Mucosa of rectum (tissue), 2 donors: ENCODE measurements at regions not wholly inside any gene's neighbourhood (a gene's known extent, or its start where the extent isn't known, plus 50 kb on each side); places are given as distances from the start of the nearest gene placed in this dataset.

Source experiments
- H3K27ac ChIP-seq, 2 donors: one replicate each; pipeline ENCODE4 v1.7.0; 2013; ENCODE audit warnings: inconsistent platforms in 2 of 2, low read depth in 2 of 2, low read length in 2 of 2
- H3K27me3 ChIP-seq, 2 donors: one replicate each; pipeline ENCODE4 v1.7.0; 2013; ENCODE audit warnings: low read length in 2 of 2; ENCODE audit not compliant: control insufficient read depth in 2 of 2, insufficient read depth in 2 of 2
- H3K36me3 ChIP-seq, 2 donors: one replicate each; pipeline ENCODE4 v1.7.0; 2013; ENCODE audit warnings: low read length in 2 of 2; ENCODE audit not compliant: control insufficient read depth in 2 of 2, insufficient read depth in 2 of 2
- H3K4me1 ChIP-seq, 2 donors: one replicate each; pipeline ENCODE4 v1.7.0; 2013; ENCODE audit warnings: low read length in 2 of 2, mild to moderate bottlenecking in 1 of 2; ENCODE audit not compliant: control insufficient read depth in 2 of 2, insufficient read depth in 2 of 2
- H3K4me3 ChIP-seq, 2 donors: one replicate each; pipeline ENCODE4 v1.7.0; 2013; ENCODE audit warnings: low read length in 2 of 2
- H3K9ac ChIP-seq, 2 donors: one replicate each; pipeline ENCODE4 v1.7.0; 2013; ENCODE audit warnings: low read length in 2 of 2, low read depth in 1 of 2, mild to moderate bottlenecking in 1 of 2
- H3K9me3 ChIP-seq, 2 donors: one replicate each; pipeline ENCODE4 v1.7.0; 2013; ENCODE audit warnings: low read length in 2 of 2; ENCODE audit not compliant: control insufficient read depth in 2 of 2
- donor health status: healthy.
- donor health status: Normal muscosa, but diverticular disease.

DNA sequence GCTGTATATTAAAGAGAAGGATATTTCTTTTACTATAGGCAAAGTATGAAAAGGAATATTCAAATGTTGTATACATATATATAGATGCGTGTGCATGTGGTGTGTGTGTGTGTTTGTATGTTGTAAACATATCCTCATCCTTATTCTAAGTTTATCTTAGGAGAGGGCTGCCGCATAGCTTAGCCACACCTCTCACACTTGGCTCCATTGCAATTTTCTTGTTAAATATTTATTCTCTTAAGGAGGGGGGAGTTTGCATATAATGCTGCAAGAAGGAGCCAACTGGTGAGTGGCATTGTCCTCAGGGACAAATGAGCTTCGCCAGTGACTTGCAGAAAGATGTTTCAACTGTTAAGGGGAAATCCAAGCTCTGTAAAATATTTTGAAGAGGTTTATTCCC lies 360.1 kb upstream of the RND3 start:
- Histone ChIP-seq H3K4me1 (no peaks in the 10 kb centered on the region), H3K9me3 (no peaks in the 10 kb centered on the region), H3K27ac (no peak overlapping the region), H3K27me3 (no peaks in the 10 kb centered on the region), H3K9ac (no peak overlapping the region), H3K36me3 (no peaks in the 10 kb centered on the region), H3K4me3 (no peak overlapping the region)

DNA sequence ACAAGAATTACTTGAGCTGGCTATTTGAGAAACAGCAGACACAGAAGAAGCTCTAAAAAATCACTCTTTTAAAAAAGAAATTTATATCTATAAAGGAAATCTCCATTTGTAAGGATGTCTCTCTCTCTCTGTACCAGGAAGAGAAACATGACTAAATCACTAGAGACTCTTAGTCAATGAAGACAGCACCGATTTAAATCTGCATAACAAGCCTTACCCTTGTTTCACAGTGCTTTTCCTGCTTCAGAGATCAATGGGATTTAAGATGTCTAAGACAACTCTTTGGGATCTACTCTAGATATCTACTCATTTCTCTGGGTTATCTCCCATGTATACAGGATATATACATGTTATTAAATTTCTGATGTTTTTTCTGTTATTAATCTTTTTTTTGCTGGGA lies 359.2 kb upstream of the RND3 start:
- H3K4me3 ChIP-seq = no peak overlapping the region

DNA sequence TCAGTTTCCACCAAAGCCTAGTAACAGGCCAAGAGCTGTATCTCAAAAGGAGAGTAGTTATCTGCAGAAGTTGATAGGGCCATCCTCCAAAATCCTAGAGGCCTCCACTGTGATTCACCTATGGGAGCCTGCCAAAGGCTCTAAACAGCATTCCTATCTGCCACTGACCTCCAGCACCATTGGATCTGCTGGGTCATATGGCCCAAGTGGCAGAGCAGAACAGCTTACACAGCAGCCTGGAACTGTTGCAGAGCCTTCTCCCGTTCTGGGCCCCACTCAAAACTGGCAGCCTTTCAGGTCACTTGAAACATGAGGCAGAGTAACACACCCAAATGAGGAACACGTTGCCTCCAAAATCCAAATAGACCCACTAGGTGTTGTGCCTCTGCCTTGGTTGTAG lies 345.2 kb upstream of the RND3 start:
- no peaks in the 10 kb centered on the region for H3K9me3 ChIP-seq
- H3K36me3 ChIP-seq = no peaks in the 10 kb centered on the region
- no peaks in the 10 kb centered on the region for H3K27me3 ChIP-seq
- no peak overlapping the region for H3K9ac ChIP-seq
- H3K4me3 ChIP-seq = no peak overlapping the region
- no peaks in the 10 kb centered on the region for H3K4me1 ChIP-seq
- no peak overlapping the region for H3K27ac ChIP-seq

More for the DNA sequence above, 359.2 kb upstream of the RND3 start:
- H3K4me1 ChIP-seq = no peaks in the 10 kb centered on the region
- H3K27me3 ChIP-seq = no peaks in the 10 kb centered on the region
- H3K36me3 ChIP-seq = no peaks in the 10 kb centered on the region
- no peaks in the 10 kb centered on the region for H3K9me3 ChIP-seq
- H3K9ac ChIP-seq = no peak overlapping the region
- H3K27ac ChIP-seq = no peak overlapping the region

DNA sequence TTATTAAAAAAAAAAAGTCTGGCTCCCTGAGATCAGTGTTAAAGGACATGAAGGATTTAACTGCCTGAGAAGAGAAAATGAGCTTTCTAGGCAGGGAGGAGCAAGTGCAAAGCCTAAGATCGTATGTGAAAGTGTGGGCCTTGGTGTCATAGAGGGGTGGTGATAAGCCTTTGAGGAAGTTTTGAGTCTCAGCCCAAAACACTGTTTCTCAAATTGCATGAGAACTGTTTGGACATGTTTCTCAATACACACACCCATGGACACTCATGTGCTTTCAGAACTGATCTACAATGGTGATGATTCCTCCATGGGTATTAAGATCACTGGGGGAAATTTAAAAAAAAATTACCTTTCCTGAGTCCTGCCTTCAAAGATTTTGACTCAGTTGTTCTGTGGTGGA lies 336.7 kb upstream of the RND3 start:
- Histone ChIP-seq H3K27ac (no peak overlapping the region), H3K36me3 (no peaks in the 10 kb centered on the region), H3K4me3 (no peak overlapping the region), H3K4me1 (no peaks in the 10 kb centered on the region), H3K9ac (no peak overlapping the region), H3K9me3 (no peaks in the 10 kb centered on the region), H3K27me3 (no peaks in the 10 kb centered on the region)

DNA sequence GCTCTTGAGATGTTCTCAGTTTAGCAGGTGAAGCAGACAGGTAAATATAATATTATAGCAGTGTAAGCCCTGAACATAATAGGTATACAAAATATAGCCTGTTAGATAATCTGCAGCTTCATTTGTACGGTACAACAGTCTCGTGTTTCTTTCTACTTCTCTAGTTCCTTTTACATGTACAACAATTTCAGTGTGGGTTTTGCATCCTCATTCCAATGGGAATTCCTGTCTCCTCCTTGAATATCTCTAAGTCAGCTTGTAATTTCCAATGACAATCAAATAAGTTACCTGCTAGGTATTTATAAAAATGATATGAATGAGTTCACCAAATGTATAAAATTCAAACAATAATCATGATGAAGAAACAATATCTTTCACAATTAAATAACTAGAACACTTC lies 330.0 kb upstream of the RND3 start:
- Histone ChIP-seq H3K9me3 (no peaks in the 10 kb centered on the region), H3K27ac (no peak overlapping the region), H3K9ac (no peak overlapping the region), H3K27me3 (no peaks in the 10 kb centered on the region), H3K4me3 (no peak overlapping the region), H3K36me3 (no peaks in the 10 kb centered on the region), H3K4me1 (no peaks in the 10 kb centered on the region)

DNA sequence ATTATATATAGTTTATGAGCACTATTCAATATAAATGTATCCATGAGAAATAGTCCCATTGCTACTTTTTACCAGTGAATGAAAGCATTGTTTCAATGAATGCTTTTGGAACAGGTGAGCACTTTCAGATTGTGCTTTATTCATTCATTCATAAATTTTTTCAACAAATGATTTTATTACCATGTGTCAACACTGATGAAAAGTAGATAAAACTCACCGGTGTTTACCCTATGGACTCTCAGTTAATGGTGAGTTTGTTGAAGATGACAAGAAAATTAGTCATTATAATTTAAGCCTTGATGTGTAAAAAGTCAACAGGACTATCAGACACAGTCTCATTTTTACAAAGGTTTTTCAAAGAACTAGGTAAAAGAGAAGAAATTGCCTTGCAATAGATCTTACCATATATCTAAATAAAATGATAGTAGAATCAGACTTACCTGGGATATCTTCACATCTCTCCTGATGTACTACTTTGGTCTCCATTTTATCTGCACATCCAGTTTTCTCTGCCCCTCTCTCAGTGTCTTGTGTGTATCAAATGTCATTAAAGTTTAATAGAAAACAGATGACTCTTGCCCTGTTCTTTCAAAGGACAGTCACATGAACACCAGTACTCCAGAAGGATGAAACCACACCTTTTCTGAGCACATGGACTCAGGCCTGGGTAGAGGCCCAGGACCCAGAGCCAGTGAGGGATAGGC lies 325.3 kb upstream of the RND3 start:
- no peaks in the 10 kb centered on the region for H3K36me3 ChIP-seq
- no peaks in the 10 kb centered on the region for H3K4me1 ChIP-seq
- no peak overlapping the region for H3K27ac ChIP-seq
- H3K9me3 ChIP-seq = no peaks in the 10 kb centered on the region
- H3K27me3 ChIP-seq = no peaks in the 10 kb centered on the region
- no peak overlapping the region for H3K4me3 ChIP-seq
- H3K9ac ChIP-seq = no peak overlapping the region

DNA sequence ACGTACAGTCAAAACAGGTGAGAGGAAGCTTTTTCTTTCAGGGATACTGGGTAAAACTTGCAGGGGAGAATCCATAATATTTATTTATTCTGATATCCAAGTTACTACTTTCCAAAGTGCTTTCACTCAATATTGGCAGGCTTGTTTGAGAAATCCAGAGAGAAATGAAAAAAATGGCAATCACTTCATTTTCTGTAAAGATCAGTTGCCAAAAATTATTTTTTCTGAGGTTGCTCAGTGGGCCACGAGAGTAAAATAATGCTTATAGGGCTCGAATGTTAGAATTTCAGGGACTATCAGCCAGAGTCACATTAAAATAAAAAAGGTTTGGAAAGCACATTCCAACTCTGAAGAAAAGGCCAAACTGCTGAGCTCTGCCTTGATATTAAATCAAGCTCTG lies 324.6 kb upstream of the RND3 start:
- H3K36me3 ChIP-seq = no peaks in the 10 kb centered on the region

DNA sequence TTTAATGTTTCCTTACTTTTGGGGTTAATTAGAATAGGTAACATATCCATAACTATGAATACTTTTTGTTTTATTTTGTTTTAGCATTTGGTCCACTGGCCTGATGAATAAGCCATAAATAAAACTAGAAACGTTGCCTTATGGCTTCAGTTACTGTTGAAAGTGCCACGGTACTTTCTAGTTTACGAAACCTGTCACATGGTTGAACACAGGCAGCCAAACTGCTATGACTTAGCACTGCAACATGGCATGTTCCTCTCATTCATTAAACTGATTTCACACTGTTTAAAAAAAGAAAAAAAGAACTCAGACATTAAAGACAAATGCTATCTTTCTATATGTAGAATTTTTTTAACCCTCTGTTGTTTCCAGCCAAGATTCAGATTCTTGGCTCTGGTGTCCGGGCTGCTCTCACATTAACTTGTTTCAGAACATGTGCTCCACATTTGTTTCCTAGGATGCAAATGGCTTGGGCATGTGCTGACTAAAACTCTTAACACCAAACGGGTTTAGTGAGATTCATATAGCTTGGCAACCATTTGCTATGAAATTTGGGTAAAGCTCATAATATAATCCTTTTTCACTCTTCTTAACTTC lies 323.9 kb upstream of the RND3 start:
- H3K36me3 ChIP-seq = no peaks in the 10 kb centered on the region
- H3K4me1 ChIP-seq = no peaks in the 10 kb centered on the region
- H3K9me3 ChIP-seq = no peaks in the 10 kb centered on the region
- no peak overlapping the region for H3K4me3 ChIP-seq
- no peak overlapping the region for H3K27ac ChIP-seq
- no peaks in the 10 kb centered on the region for H3K27me3 ChIP-seq
- H3K9ac ChIP-seq = no peak overlapping the region

More for the DNA sequence above, 324.6 kb upstream of the RND3 start:
- Histone ChIP-seq H3K4me3 (no peak overlapping the region), H3K9me3 (no peaks in the 10 kb centered on the region), H3K27me3 (no peaks in the 10 kb centered on the region), H3K27ac (no peak overlapping the region), H3K9ac (no peak overlapping the region), H3K4me1 (no peaks in the 10 kb centered on the region)

DNA sequence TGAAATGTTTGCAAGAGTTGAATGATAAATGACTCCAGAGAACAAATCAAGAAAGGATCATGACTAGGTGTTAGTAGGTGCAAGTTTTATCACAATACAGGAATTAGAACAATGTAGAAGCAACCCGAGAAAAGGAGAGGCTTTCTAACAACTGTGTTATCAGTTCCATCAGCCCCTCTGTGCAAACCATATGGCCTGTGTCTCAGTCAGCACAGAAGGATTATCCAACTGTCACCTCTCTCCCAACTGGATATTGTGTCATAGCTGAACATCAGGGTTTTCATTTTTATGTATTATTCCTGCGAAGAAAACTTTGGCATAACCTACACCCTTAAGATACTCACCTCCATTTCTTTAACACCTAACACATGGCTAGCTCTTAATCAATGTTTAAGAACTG lies 321.6 kb upstream of the RND3 start:
- Histone ChIP-seq H3K36me3 (no peaks in the 10 kb centered on the region), H3K27me3 (no peaks in the 10 kb centered on the region), H3K27ac (no peak overlapping the region), H3K4me3 (no peak overlapping the region), H3K9me3 (no peaks in the 10 kb centered on the region), H3K4me1 (no peaks in the 10 kb centered on the region), H3K9ac (no peak overlapping the region)

DNA sequence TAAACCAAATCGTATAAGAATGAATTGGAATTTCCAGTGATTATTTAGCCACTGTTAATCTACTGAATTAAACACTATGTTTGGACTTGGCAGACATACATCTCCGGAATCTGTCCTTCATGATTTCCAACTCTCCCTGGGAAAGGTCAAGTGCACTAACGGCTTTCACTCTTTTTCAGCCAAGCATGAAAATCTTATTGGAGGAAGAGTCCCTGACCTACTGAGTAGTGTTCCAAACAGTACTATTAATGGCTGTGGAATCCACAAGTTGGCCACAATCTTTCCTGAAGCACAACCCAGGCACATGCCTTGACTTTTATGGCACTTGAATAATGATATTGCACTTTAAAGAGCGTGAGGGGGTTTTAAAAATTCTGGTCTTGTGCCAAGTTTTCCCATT lies 318.9 kb upstream of the RND3 start:
- H3K9ac ChIP-seq = no peak overlapping the region
- H3K9me3 ChIP-seq = no peaks in the 10 kb centered on the region
- no peak overlapping the region for H3K4me3 ChIP-seq

More for the DNA sequence above, 318.9 kb upstream of the RND3 start:
- no peak overlapping the region for H3K27ac ChIP-seq
- H3K27me3 ChIP-seq = no peaks in the 10 kb centered on the region
- no peaks in the 10 kb centered on the region for H3K4me1 ChIP-seq
- H3K36me3 ChIP-seq = no peaks in the 10 kb centered on the region
